HCT116 (cell line): ENCODE measurements at regions not wholly inside any gene's neighbourhood (a gene's known extent, or its start where the extent isn't known, plus 50 kb on each side); places are given as distances from the start of the nearest gene placed in this dataset.

Experiments used
- ATAC-seq: fragments of 200-7000 bp; cut with Tn5 transposase; 2 replicates; pipeline ENCODE4 v1.9.1; 2020; ENCODE audit warnings: mild to moderate bottlenecking, moderate library complexity
- BruUV-seq: library from RNA; stranded (reverse); fragments of 400-500 nt; replicated peaks from 2 replicates; lab custom pipeline; 2021; lab: Mats Ljungman, UMichigan
- CTCF ChIA-PET: fragments of 300-600 bp; sonication (Branson Sonifier 250); formaldehyde crosslinking; loops from one replicate; lab custom pipeline; 2021; ENCODE audit warnings: antibody characterized with exemption; lab: Charles Lee
- POLR2A ChIA-PET: fragments of 300-600, 350-600 bp; sonication (Branson Sonifier 250); formaldehyde crosslinking; loops from one replicate; lab custom pipeline; 2021; ENCODE audit warnings: antibody characterized with exemption; lab: Charles Lee
- RAD21 ChIA-PET, 2 experiments: fragments of 300-600 bp; sonication (Branson Sonifier 250); formaldehyde crosslinking; loops; one replicate each; lab custom pipeline; 2023; ENCODE audit warnings: low total read pairs in 2 of 2; ENCODE audit not compliant: uncharacterized antibody in 2 of 2, unreplicated experiment in 2 of 2, low non-redundant PET in 1 of 2; lab: Charles Lee
- DNase-seq: peaks from one replicate; pipeline ENCODE4 v3.0.0-alpha.2; 2010; ENCODE audit warnings: low read depth, low spot score
- H2AFZ ChIP-seq: fragments of 200-600 bp; shearing (Covaris generic), sonication (generic); 2 replicates; pipeline ENCODE4 v1.6.1; 2017; ENCODE audit warnings: low read depth, mixed run types, mixed read lengths, antibody characterized with exemption, low read length; ENCODE audit not compliant: poor library complexity, severe bottlenecking
- H3K27ac ChIP-seq: 2 replicates; pipeline ENCODE4 v1.5.1; 2012; ENCODE audit warnings: low read depth, low read length
- H3K27me3 ChIP-seq: fragments of 200-600 bp; sonication (generic); 2 replicates; pipeline ENCODE4 v1.6.1; 2016; ENCODE audit warnings: mixed run types, low read length, mixed read lengths; ENCODE audit not compliant: insufficient read depth
- H3K36me3 ChIP-seq, 2 experiments: fragments of 200-500 bp in 1 of 2; fragments of 200-600 bp in 1 of 2; sonication (Bioruptor generic) in 1 of 2; sonication (generic) in 1 of 2; 2 replicates each; pipeline versions ENCODE4 v1.5.1 to v1.6.1; 2014 to 2016; ENCODE audit warnings: low read length in 2 of 2, inconsistent platforms in 1 of 2, mixed read lengths in 1 of 2, mixed run types in 1 of 2; ENCODE audit not compliant: insufficient read depth in 2 of 2, control insufficient read depth in 1 of 2
- H3K4me1 ChIP-seq, 2 experiments: fragments of 200-600 bp in 1 of 2; sonication (generic) in 1 of 2; 2 replicates each; pipeline versions ENCODE4 v1.5.1 to v1.6.1; 2012 to 2017; ENCODE audit warnings: low read length in 2 of 2, inconsistent platforms in 1 of 2, mild to moderate bottlenecking in 1 of 2, mixed read lengths in 1 of 2, mixed run types in 1 of 2, moderate library complexity in 1 of 2; ENCODE audit not compliant: insufficient read depth in 2 of 2, control insufficient read depth in 1 of 2
- H3K4me2 ChIP-seq: fragments of 200-600 bp; sonication (generic); 2 replicates; pipeline ENCODE4 v1.6.1; 2017; ENCODE audit warnings: mixed run types, low read length, mixed read lengths
- H3K4me3 ChIP-seq, 2 experiments: fragments of 200-600 bp in 1 of 2; sonication (generic) in 1 of 2; replicated peaks in 1 of 2; 2 replicates each; pipeline ENCODE4 v1.5.1; 2011 to 2016; ENCODE audit warnings: low read length in 2 of 2, control low read depth in 1 of 2, low read depth in 1 of 2, mild to moderate bottlenecking in 1 of 2, mixed read lengths in 1 of 2, mixed run types in 1 of 2
- H3K79me2 ChIP-seq: fragments of 200-600 bp; sonication (generic); 2 replicates; pipeline ENCODE4 v1.6.1; 2017; ENCODE audit warnings: mild to moderate bottlenecking, mixed run types, low read length, moderate library complexity, mixed read lengths; ENCODE audit not compliant: insufficient read depth
- H3K9ac ChIP-seq: fragments of 200-600 bp; sonication (generic); 2 replicates; pipeline ENCODE4 v1.6.1; 2016; ENCODE audit warnings: low read length, mixed read lengths
- H3K9me2 ChIP-seq: fragments of 200-600 bp; sonication (generic), shearing (Covaris generic); 2 replicates; pipeline ENCODE4 v1.6.1; 2017; ENCODE audit warnings: mixed run types, mild to moderate bottlenecking, moderate library complexity; ENCODE audit not compliant: insufficient read depth
- H3K9me3 ChIP-seq, 2 experiments: fragments of 200-500 bp in 1 of 2; fragments of 200-600 bp in 1 of 2; sonication (Bioruptor generic) in 1 of 2; sonication (generic) in 1 of 2; 2 replicates each; pipeline ENCODE4 v1.6.1; 2014 to 2017; ENCODE audit warnings: low read length in 2 of 2, mixed read lengths in 2 of 2, inconsistent platforms in 1 of 2, low read depth in 1 of 2, mild to moderate bottlenecking in 1 of 2, mixed run types in 1 of 2, moderate library complexity in 1 of 2; ENCODE audit not compliant: control insufficient read depth in 1 of 2, insufficient read depth in 1 of 2
- H4K20me1 ChIP-seq: fragments of 200-600 bp; sonication (generic), shearing (Covaris generic); 2 replicates; pipeline ENCODE4 v1.6.1; 2017; ENCODE audit warnings: mixed run types, mild to moderate bottlenecking, moderate library complexity; ENCODE audit not compliant: insufficient read depth
- ATF3 ChIP-seq: IDR thresholded peaks from 2 replicates; pipeline ENCODE4 v1.6.1; 2012
- CBX3 ChIP-seq: IDR thresholded peaks from 2 replicates; pipeline ENCODE4 v1.6.1; 2012; ENCODE audit warnings: low read depth
- CTCF ChIP-seq, 3 experiments: fragments of 200-600 bp in 1 of 3; sonication (generic) in 1 of 3; IDR thresholded peaks in 2 of 3; conservative IDR thresholded peaks in 1 of 3; 2 replicates each; pipeline ENCODE4 v1.5.1; 2012 to 2017; ENCODE audit warnings: low read depth in 2 of 3, low read length in 2 of 3, antibody characterized with exemption in 1 of 3, borderline replicate concordance in 1 of 3, control low read depth in 1 of 3, mild to moderate bottlenecking in 1 of 3, mixed read lengths in 1 of 3, mixed run types in 1 of 3, moderate library complexity in 1 of 3; ENCODE audit not compliant: insufficient read depth in 1 of 3
- EGR1 ChIP-seq: IDR thresholded peaks from 2 replicates; pipeline ENCODE4 v1.6.1; 2012; ENCODE audit warnings: low read depth
- ELF1 ChIP-seq: IDR thresholded peaks from 2 replicates; pipeline ENCODE4 v1.6.1; 2012; ENCODE audit warnings: low read depth, borderline replicate concordance
- EZH2 ChIP-seq: fragments of 200-600 bp; sonication (generic); IDR thresholded peaks from 2 replicates; pipeline ENCODE4 v1.6.1; 2017; ENCODE audit warnings: antibody characterized with exemption, mixed run types
- EZH2phosphoT487 ChIP-seq: fragments of 200-600 bp; IDR thresholded peaks from 2 replicates; pipeline ENCODE4 v1.6.1; 2018; ENCODE audit warnings: antibody characterized with exemption, borderline replicate concordance
- FOSL1 ChIP-seq: IDR thresholded peaks from 2 replicates; pipeline ENCODE4 v1.6.1; 2012; ENCODE audit warnings: low read depth
- JUND ChIP-seq: IDR thresholded peaks from 2 replicates; pipeline ENCODE4 v1.6.1; 2012
- MAX ChIP-seq: IDR thresholded peaks from 2 replicates; pipeline ENCODE4 v1.6.1; 2012
- POLR2A ChIP-seq: IDR thresholded peaks from 2 replicates; pipeline ENCODE4 v1.7.0; 2011; ENCODE audit warnings: borderline replicate concordance; ENCODE audit not compliant: insufficient read depth, insufficient read length; ENCODE audit errors: extremely low read depth
- RAD21 ChIP-seq: IDR thresholded peaks from 2 replicates; pipeline ENCODE4 v1.6.1; 2012; ENCODE audit warnings: low read depth, mild to moderate bottlenecking
- TCF7L2 ChIP-seq: IDR thresholded peaks from 2 replicates; pipeline ENCODE4 v1.7.0; 2011; ENCODE audit warnings: borderline replicate concordance, inconsistent platforms; ENCODE audit not compliant: insufficient read depth, insufficient read length; ENCODE audit errors: extremely low read depth
- YY1 ChIP-seq: IDR thresholded peaks from 2 replicates; pipeline ENCODE4 v1.6.1; 2011; ENCODE audit warnings: low read length, low read depth, moderate library complexity, mild to moderate bottlenecking; ENCODE audit not compliant: insufficient replicate concordance; ENCODE audit errors: extremely low read depth
- ZBTB33 ChIP-seq: IDR thresholded peaks from 2 replicates; pipeline ENCODE4 v1.6.1; 2011; ENCODE audit warnings: mild to moderate bottlenecking, low read length, moderate library complexity; ENCODE audit not compliant: insufficient replicate concordance; ENCODE audit errors: extremely low read depth
- ZFX ChIP-seq: fragments of 450-650 bp; IDR thresholded peaks from 2 replicates; pipeline ENCODE4 v1.6.1; 2017
- intact Hi-C: fragments of 100-400 bp; cut with micrococcal nuclease; formaldehyde crosslinking; loops from 2 replicates; pipeline ENCODE4 v1.10.0; 2022

- H3K27ac ChIP-seq = no peak overlapping the region
- POLR2A ChIA-PET = no interaction called here
- H3K4me1 ChIP-seq = no peaks in the 10 kb centered on the region
- intact Hi-C loops = no loop called here
- RAD21 ChIA-PET = no interaction called here
- H3K27me3 ChIP-seq = no peaks in the 10 kb centered on the region
- H3K9me2 ChIP-seq = no peaks in the 10 kb centered on the region
- H3K79me2 ChIP-seq = no peaks in the 10 kb centered on the region
- H2AFZ ChIP-seq = no peak overlapping the region
- H3K36me3 ChIP-seq = no peaks in the 10 kb centered on the region
- DNase-seq (no peak), ATAC-seq (no peak)
- TF ChIP-seq POLR2A = no peak
- TF ChIP-seq RAD21 = no peak
- TF ChIP-seq ELF1 = no peak
- TF ChIP-seq FOSL1 = no peak
- TF ChIP-seq ZFX = no peak
- TF ChIP-seq TCF7L2 = no peak
- TF ChIP-seq ZBTB33 = no peak
- no peak for TF ChIP-seq CTCF (IDR thresholded peaks at IDR 0.05 in 2 of 3, conservative IDR thresholded peaks at IDR 0.05 in 1 of 3; ENCODE audit: borderline replicate concordance in 1 of 3, insufficient read depth in 1 of 3, low read depth in 2 of 3, low read length in 2 of 3)
- TF ChIP-seq EZH2phosphoT487 = no peak
- no peak for TF ChIP-seq ATF3
- no peak for TF ChIP-seq YY1
- no peak for TF ChIP-seq EZH2
- no peak for TF ChIP-seq EGR1
- no peak for TF ChIP-seq CBX3
- TF ChIP-seq MAX = no peak
- TF ChIP-seq JUND = no peak
- H4K20me1 ChIP-seq = no peaks in the 10 kb centered on the region
- no TSS peak for BruUV-seq
- CTCF ChIA-PET = no interaction called here
- no peak overlapping the region for H3K4me2 ChIP-seq
- H3K9ac ChIP-seq = no peak overlapping the region
- H3K9me3 ChIP-seq = no peaks in the 10 kb centered on the region; a peak in 2 of 4 replicates
- no peak overlapping the region for H3K4me3 ChIP-seq
Measured at GRCh38 chr9:117466111-117466510, 51.3 kb upstream of the ASTN2 start.
